H1 (cell line): ENCODE measurements at regions not wholly inside any gene's neighbourhood (a gene's known extent, or its start where the extent isn't known, plus 50 kb on each side); places are given as distances from the start of the nearest gene placed in this dataset.

Experiments used
- ATF2 ChIP-seq: IDR thresholded peaks from 2 replicates; pipeline ENCODE4 v1.6.1; 2012; ENCODE audit warnings: low read length, inconsistent platforms
- CHD7 ChIP-seq: fragments of 300-600 bp; sonication (generic); IDR thresholded peaks from 2 replicates; pipeline ENCODE4 v1.7.1; 2012; ENCODE audit warnings: low read length, moderate library complexity, mild to moderate bottlenecking, inconsistent platforms; ENCODE audit not compliant: insufficient replicate concordance
- EGR1 ChIP-seq: IDR thresholded peaks from 2 replicates; pipeline ENCODE4 v1.6.1; 2011; ENCODE audit warnings: low read depth, low read length, borderline replicate concordance
- HDAC6 ChIP-seq: IDR thresholded peaks from one replicate; pipeline ENCODE4 v1.7.1; 2012; ENCODE audit warnings: low read depth, mild to moderate bottlenecking, inconsistent platforms, low read length, moderate library complexity
- JUN ChIP-seq: IDR thresholded peaks from 2 replicates; pipeline ENCODE4 v1.6.1; 2011; ENCODE audit warnings: low read depth, mild to moderate bottlenecking, improper control_type of control experiment, low read length
- POLR2A ChIP-seq, 2 experiments: IDR thresholded peaks; 1 replicate in 1 of 2; 2 replicates in 1 of 2; pipeline ENCODE4 v1.6.1; 2011; ENCODE audit warnings: low read depth in 2 of 2, low read length in 2 of 2, mild to moderate bottlenecking in 2 of 2; ENCODE audit errors: control extremely low read depth in 1 of 2
- POU5F1 ChIP-seq: IDR thresholded peaks from 2 replicates; pipeline ENCODE4 v1.6.1; 2011; ENCODE audit warnings: low read depth, mild to moderate bottlenecking, low read length, moderate library complexity
- TAF7 ChIP-seq: optimal IDR thresholded peaks from 2 replicates; pipeline ENCODE3; 2011; ENCODE audit warnings: low read depth, mild to moderate bottlenecking, inconsistent platforms, low read length, moderate library complexity, borderline replicate concordance

GRCh38 chr11:109526931-109527330 is 104.9 kb downstream of the C11orf87 start (continued):
- no peak for TF ChIP-seq CHD7
- TF ChIP-seq ATF2 = no peak
- TF ChIP-seq TAF7 = no peak
- TF ChIP-seq EGR1 = no peak
- TF ChIP-seq POLR2A (IDR thresholded peaks at IDR 0.05; ENCODE audit: control extremely low read depth in 1 of 2, low read depth in 2 of 2, low read length in 2 of 2) = no peak
- TF ChIP-seq POU5F1 = no peak
- TF ChIP-seq JUN = no peak
- TF ChIP-seq HDAC6 = no peak
